HTR-8/SVneo (cell line): ENCODE measurements at regions not wholly inside any gene's neighbourhood (a gene's known extent, or its start where the extent isn't known, plus 50 kb on each side); places are given as distances from the start of the nearest gene placed in this dataset.
A peak's percentile ranks its signal among the peaks of the same experiment; 100 is the strongest.

ENCODE experiments used
- DNase-seq: peaks from one replicate; pipeline ENCODE4 v3.0.0; 2011; ENCODE audit warnings: low spot score, mixed read lengths; ENCODE audit not compliant: insufficient read length
- FAIRE-seq: peaks from 2 replicates; lab custom pipeline; 2011; peaks lifted over from hg19 to GRCh38; lab: Jason Lieb, UNC

GRCh38 chr17:77568540-77568939 is 390.0 kb upstream of the TNRC6C start:
- FAIRE-seq (no peak), DNase-seq (no peak)

- FAIRE-seq (no peak), DNase-seq (no peak)
These were observed 388.5 kb upstream of the TNRC6C start for GRCh38 chr17:77569846-77570564.

DNA sequence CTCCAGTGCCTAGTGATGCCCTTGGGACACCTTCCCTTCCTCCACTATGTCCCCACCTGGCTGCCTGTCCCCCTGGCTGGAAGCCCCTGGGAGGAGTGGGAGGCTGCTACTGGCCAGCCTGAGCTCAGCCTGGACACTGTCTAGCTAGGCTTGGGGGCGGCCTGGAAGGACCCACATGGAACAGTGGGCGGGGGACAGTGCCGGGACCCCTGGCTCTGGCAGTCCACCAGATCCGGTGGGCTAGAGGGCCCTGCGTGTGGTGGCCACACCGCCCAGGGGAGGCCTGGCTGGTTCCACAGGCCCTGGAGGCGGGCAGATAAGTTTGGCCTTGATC is 388.0 kb upstream of the TNRC6C start:
- no peak for FAIRE-seq
- no peak for DNase-seq

- no peak for DNase-seq
- FAIRE-seq: no peak
These were observed 387.1 kb upstream of the TNRC6C start for GRCh38 chr17:77571155-77571981.

DNA sequence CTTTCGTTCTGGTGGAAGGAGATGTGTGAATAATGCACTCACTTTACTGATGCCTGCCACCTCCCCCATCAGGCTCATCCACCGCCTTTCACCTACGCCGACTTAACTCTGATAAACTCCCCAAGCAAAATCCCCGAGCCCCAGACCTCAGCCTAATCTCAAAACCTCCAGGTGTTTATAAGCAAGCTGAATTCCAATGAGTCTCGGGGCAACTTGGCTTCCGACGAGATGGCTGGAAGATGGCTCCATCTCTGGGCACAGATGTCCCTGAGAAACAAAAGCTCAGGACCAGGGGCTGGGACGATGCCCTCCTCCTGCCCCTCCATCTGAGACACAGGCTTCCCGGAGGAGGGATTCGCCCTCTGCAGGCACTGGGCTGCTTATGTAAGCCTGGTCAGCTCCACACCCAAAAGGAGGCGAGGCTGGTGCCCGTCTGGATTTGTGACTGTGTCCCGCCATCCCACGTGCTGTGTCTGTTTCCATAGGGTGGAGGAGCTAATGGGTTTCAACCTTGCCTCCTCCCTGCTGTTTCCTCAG is 386.4 kb upstream of the TNRC6C start:
- FAIRE-seq (no peak), DNase-seq (no peak)

DNA sequence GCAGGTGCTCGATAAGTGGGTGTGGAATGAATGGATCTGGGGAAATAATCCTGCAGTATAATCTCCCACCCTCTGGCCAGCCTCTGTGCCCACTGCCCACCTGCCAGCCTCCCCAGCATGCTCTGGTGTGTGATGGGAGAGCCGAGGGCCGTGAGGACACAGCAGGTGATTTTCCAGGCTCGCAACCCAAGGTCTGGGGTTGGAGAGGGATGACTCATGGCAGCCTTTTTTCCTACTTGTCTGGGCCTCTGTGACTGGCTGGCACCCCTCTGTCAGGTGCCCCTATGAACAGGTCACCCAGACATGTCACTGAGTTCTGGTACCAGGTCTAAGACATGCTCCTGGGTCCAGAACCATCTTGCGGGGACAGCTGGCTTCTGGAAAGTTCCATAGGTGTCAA is 385.7 kb upstream of the TNRC6C start:
- no peak for FAIRE-seq
- DNase-seq: no peak

DNA sequence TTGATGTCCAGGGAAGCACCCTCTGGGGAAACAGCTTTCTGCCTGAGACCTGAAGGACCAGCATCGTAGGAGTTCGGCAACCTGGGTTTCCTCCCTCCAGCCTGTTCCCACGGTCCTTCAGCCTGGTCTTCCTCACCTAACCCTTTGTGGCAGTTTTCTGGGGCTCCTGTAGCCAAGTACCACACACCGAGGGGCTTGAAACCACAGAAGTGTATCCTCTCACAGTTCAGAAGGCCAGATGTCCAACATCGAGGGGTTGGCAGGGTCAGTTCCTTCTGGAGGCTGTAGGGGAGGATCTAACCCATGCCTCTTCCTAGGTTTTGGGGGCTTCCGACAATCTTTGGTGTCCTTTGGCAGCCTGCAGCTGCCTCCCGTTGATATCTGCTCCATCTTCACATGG is 381.0 kb upstream of the TNRC6C start:
- no peak for FAIRE-seq
- DNase-seq: no peak

GRCh38 chr17:77579131-77579530 is 379.4 kb upstream of the TNRC6C start:
- FAIRE-seq (no peak), DNase-seq (no peak)

GRCh38 chr17:77579682-77580081 is 378.8 kb upstream of the TNRC6C start:
- FAIRE-seq (peak; percentile 66), DNase-seq (no peak)

DNA sequence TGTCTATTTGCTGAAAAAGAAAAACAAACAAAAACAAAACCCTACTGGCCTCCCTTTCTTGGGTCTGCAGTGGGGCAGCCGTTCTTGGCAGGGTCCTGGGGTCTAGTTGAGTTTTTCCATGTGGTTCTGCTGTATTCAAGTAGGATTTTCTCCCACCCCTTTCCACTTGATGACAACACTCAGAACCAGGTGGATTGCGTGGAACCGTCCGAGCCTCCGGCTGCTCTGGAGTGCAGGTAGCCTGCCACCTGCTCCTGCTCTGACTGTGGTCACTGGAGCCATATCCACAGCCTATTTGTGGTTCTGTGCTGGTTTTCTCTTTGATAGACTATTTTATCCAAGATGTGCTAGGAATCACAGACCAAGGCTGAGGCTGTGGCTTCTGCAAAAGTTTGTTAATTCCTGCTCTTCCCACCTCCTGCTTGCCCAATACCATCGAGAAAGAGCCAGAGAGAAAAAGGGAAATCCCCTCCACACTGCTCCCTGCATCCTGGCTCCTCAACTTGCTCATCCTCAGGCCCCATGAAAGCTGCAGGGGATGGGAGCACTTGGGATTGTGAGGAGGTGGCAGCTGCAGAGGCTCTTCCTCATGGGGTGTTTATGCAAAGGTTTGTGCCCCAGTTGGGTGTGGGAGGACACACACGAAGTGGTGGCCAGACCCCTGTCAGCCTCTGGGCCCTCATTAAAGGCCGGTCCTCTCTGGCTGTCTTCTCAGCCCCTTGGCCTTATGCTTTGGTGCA is 377.8 kb upstream of the TNRC6C start:
- no peak for DNase-seq
- FAIRE-seq: no peak

DNA sequence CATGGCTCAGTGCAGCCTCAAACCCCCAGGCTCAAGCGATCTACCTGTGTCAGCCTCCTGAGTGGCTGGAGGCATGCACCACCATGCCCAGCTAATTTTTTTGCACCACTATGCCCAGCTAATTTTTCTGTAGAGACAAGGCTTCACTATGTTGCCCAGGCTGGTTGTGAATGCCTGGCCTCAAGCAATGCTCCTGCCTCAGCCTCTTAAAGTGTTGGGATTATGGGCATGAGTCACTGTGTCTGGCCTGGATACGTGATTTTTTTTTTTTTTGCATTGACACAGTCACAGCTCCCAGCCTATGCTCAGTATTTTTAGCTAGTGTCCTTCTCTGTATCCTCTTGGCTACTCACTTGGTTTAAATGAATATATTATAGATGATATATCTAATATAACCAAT is 377.0 kb upstream of the TNRC6C start:
- FAIRE-seq (no peak), DNase-seq (no peak)

GRCh38 chr17:77585142-77585860 is 373.2 kb upstream of the TNRC6C start:
- no peak for DNase-seq
- no peak for FAIRE-seq

GRCh38 chr17:77590951-77591735 is 367.4 kb upstream of the TNRC6C start:
- DNase-seq: no peak
- FAIRE-seq: no peak

DNA sequence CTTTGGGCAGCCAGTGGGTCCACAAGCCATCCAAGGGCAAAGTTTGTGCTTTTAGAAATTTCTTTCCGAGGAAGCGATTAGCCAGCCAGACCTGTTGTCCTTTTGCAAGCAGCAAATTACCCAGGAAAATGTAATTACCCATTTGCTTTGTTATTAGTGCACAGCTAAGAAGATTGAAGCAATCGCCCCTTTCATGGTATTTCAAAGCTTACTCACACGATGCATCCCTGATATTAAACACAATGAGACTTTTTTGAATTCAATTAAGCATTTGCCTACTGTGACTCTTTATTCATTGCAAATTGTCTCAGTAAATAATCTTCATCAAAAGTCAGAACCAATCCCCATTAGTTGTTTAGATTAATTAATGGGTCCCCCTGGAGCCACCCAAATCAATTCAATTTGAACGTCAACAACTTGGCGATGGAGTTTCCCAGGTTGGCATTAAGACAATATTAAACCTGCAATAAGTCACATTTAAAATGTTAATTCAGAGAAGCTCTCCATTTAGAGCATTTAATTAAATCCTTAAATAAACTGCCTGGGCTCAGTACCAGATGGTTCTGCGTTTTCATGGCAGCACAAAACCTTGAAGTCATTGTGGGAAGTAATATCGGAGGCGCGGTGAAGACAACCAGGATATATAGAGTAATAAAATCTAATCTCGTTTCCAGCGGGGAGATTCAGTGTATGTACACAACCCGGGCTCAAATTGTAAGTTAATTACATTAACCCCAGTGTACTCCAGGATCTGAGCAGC is 366.2 kb upstream of the TNRC6C start:
- FAIRE-seq: no peak
- DNase-seq: no peak

DNA sequence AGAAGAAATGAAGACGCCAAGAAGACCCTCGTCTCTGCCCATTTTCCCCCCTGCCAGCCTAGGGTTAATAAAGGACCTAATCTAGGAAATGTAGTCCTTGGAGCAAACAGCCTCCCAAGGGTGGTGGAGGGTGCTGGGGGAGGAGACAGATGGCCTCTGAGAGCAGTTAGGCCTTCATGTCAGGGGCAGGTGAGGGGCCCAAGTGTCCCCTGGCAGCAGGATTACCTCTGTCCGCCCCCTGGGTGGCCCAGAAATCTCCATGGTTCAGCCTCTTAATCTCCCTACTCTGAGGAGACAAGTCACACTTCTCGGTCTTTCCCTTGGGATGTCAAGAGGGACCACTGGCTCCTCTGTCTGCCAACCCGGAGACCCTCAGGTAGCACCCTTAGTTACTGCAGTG is 365.4 kb upstream of the TNRC6C start:
- DNase-seq (no peak), FAIRE-seq (no peak)

DNA sequence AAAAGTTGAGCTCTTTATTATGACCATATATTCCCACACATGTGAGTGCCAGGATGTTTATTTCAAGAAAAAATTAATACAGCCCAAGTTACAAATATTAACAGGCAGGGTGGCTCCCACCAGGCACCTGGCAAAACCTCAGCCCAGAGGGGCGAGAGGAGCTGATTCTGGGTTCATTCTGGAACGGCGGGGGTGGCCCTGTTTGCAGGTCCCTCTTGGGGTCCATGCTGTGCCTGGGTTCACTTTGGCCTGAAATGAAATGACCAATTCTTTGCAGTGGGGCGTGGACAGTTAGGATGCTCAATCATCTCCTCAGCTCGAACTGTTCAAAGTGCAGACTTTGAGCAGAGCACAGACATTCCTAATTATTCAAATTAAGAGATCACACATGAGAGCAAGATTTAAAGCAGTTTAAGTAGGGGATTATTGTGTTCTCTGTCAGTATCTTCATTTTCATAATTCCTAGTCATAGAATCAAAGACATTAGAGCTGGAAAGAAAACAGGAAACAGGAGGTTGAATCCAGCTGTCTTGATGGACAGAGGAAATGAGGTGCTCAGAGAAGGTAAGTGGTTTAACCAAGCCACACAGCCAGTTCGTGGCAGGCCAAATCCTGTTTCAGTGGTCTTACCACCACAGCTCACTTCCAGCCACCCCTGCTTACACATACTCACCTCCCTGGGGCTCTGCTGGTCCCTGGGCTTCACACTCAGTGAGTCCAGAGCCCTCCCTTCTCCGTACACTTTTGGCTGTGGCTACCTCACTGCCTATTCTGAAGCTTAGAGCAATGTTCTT is 363.9 kb upstream of the TNRC6C start:
- DNase-seq (no peak), FAIRE-seq (peak; percentile 31)

DNA sequence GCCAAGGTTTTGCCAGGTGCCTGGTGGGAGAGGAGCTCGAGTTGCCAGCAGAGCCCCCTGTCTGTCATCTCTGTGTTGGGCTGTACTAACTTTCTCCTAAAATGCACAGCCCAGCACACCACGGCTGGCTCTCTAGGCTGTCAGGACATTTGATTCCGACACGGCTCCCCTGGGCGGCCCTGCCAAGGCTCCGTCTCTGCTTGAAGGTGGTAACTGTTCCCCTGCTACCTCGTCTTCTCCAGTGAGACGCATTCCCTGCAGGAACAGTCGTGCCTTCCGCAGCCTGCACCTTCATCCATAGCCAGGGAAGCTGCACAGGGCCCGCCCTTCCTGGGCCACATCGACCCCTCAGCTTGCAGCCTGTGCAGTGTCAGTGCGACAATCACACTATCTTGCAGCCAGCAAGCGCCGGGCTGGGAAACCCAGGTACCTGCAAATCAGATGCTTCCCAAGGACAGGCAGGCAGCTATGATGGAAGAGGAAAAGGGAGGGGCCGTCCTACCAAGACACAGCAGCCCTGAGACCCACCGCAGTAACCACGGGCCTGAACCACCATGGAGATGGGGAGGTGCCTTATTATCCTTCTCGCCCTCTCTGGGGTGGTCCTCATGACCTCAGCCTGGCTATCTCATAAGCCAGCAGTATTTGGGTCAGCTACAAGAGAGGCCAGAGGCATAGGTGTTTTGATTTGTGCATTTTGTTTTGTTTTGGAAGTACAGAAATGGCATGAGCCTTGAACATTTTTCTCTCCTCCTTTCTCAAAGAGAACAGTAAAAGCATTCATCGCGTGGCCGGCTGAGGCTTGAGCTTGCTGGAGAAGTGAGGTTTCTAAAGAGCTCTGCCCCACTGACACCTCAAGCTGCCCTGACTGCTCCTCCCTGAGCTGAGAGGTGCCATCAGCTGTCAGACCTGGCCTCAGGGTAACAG is 361.7 kb upstream of the TNRC6C start:
- no peak for FAIRE-seq
- no peak for DNase-seq
